Fibroblast of upper back skin (primary cell): ENCODE measurements at regions not wholly inside any gene's neighbourhood (a gene's known extent, or its start where the extent isn't known, plus 50 kb on each side); places are given as distances from the start of the nearest gene placed in this dataset.
A peak's percentile ranks its signal among the peaks of the same experiment; 100 is the strongest.

Experiments
- DNase-seq: peaks from one replicate; pipeline ENCODE4 v3.0.0-alpha.2; 2013

- no peak for DNase-seq
These were observed 206.2 kb upstream of the SKOR2 start for GRCh38 chr18:47457614-47458013.

- no peak for DNase-seq
These were observed 201.6 kb upstream of the SKOR2 start for GRCh38 chr18:47453038-47453437.

GRCh38 chr18:47448956-47449355, 197.5 kb upstream of the SKOR2 start:
- DNase-seq, result no peak

- no peak for DNase-seq
These were observed 190.5 kb upstream of the SKOR2 start for GRCh38 chr18:47441914-47442313.

- no peak for DNase-seq
These were observed 186.5 kb upstream of the SKOR2 start for GRCh38 chr18:47438001-47438400.

GRCh38 chr18:47436871-47437270, 185.4 kb upstream of the SKOR2 start:
- no peak for DNase-seq

- no peak for DNase-seq
These were observed 182.8 kb upstream of the SKOR2 start for GRCh38 chr18:47434214-47434746.

- no peak for DNase-seq
These were observed 176.6 kb upstream of the SKOR2 start for GRCh38 chr18:47427923-47428637.

- DNase-seq, result no peak
These were observed 175.6 kb upstream of the SKOR2 start for GRCh38 chr18:47427072-47427471.

GRCh38 chr18:47425365-47425764, 173.9 kb upstream of the SKOR2 start:
- no peak for DNase-seq

GRCh38 chr18:47422524-47422923, 171.1 kb upstream of the SKOR2 start:
- DNase-seq, result peak; percentile 48

GRCh38 chr18:47420130-47420529, 168.7 kb upstream of the SKOR2 start:
- no peak for DNase-seq

- DNase-seq, result peak; percentile 79
These were observed 167.3 kb upstream of the SKOR2 start for GRCh38 chr18:47418746-47419145.

GRCh38 chr18:47417807-47418206, 166.3 kb upstream of the SKOR2 start:
- peak; percentile 36 for DNase-seq

- DNase-seq, result no peak
These were observed 164.4 kb upstream of the SKOR2 start for GRCh38 chr18:47415881-47416280.

- peak; percentile 52 for DNase-seq
These were observed 161.9 kb upstream of the SKOR2 start for GRCh38 chr18:47413327-47413726.

GRCh38 chr18:47412924-47413323, 161.5 kb upstream of the SKOR2 start:
- no peak for DNase-seq

- no peak for DNase-seq
These were observed 159.7 kb upstream of the SKOR2 start for GRCh38 chr18:47411159-47411558.

- DNase-seq, result no peak
These were observed 158.7 kb upstream of the SKOR2 start for GRCh38 chr18:47410139-47410538.

- no peak for DNase-seq
These were observed 158.1 kb upstream of the SKOR2 start for GRCh38 chr18:47409519-47409918.

- no peak for DNase-seq
These were observed 156.3 kb upstream of the SKOR2 start for GRCh38 chr18:47407736-47408135.

GRCh38 chr18:47404845-47405244, 153.4 kb upstream of the SKOR2 start:
- no peak for DNase-seq

- no peak for DNase-seq
These were observed 152.5 kb upstream of the SKOR2 start for GRCh38 chr18:47403949-47404348.

GRCh38 chr18:47403317-47403716, 151.9 kb upstream of the SKOR2 start:
- DNase-seq, result no peak

GRCh38 chr18:47399475-47399874, 148.0 kb upstream of the SKOR2 start:
- no peak for DNase-seq
